Adrenal gland (tissue), 9 donors: ENCODE measurements at regions not wholly inside any gene's neighbourhood (a gene's known extent, or its start where the extent isn't known, plus 50 kb on each side); places are given as distances from the start of the nearest gene placed in this dataset.

Source experiments
- DNase-seq, 7 donors: peaks; one replicate each; pipeline ENCODE4 v3.0.0-alpha.2; 2019 to 2020
- H3K27ac ChIP-seq, 5 donors: fragments of 200-600 bp; sonication (generic) in 4 of 5; 1 replicate in 3 of 5; 2 replicates in 2 of 5; pipeline versions ENCODE4 v1.5.1 to v1.8.0; 2016 to 2020; ENCODE audit warnings: mild to moderate bottlenecking in 1 of 5
- H3K27me3 ChIP-seq: fragments of 200-600 bp; 2 replicates; pipeline ENCODE4 v1.8.0; 2021
- H3K36me3 ChIP-seq, 2 donors: fragments of 200-600 bp; replicated peaks in 1 of 2; 1 replicate in 1 of 2; 2 replicates in 1 of 2; pipeline versions ENCODE4 v1.5.1 to v1.8.0; 2018 to 2022
- H3K4me1 ChIP-seq, 2 donors: fragments of 200-600 bp; replicated peaks in 1 of 2; 1 replicate in 1 of 2; 2 replicates in 1 of 2; pipeline versions ENCODE4 v1.5.1 to v1.8.0; 2018 to 2021
- H3K4me3 ChIP-seq, 4 donors: fragments of 200-600 bp; sonication (generic) in 3 of 4; one replicate each; pipeline ENCODE4 v1.5.1; 2016 to 2018
- H3K9me3 ChIP-seq, 3 donors: fragments of 200-600 bp; sonication (generic) in 1 of 3; replicated peaks in 1 of 3; 1 replicate in 2 of 3; 2 replicates in 1 of 3; pipeline versions ENCODE4 v1.5.1 to v1.8.0; 2016 to 2021
- CTCF ChIP-seq, 6 experiments: fragments of 450-650 bp in 4 of 6; fragments of 200-600 bp in 2 of 6; sonication (generic) in 1 of 6; IDR thresholded peaks; 1 replicate in 5 of 6; 2 replicates in 1 of 6; pipeline versions ENCODE4 v1.5.1 to v1.8.0; 2016 to 2021; ENCODE audit warnings: antibody characterized with exemption in 6 of 6, mild to moderate bottlenecking in 2 of 6, moderate library complexity in 1 of 6
- POLR2A ChIP-seq, 2 donors: fragments of 450-650 bp; IDR thresholded peaks; one replicate each; pipeline ENCODE4 v1.6.1; 2017; ENCODE audit warnings: antibody characterized with exemption in 2 of 2, mild to moderate bottlenecking in 2 of 2, moderate library complexity in 1 of 2
- WGBS, 4 donors: extraction: QIAGEN DNeasy Blood & Tissue Kit in 2 of 4; methylation state at CpG; one replicate each; pipeline versions ENCODE4 v1.1.5 to v1.1.7; 2013 to 2017; 5-methylcytosine and 5-hydroxymethylcytosine counted together
- intact Hi-C, 2 donors: fragments of 100-400 bp; cut with DNase I; formaldehyde crosslinking; loops; one replicate each; pipeline versions ENCODE4 v1.14.1 to v1.15.0; 2022 to 2023
- donor health status: healthy with polysubstance abuse.
- donor health status: Bipolar disorder and iron deficiency.
- donor health status: DM: yes; HTN: yes; CAD: no.
- donor health status: DM: no; HTN: no; CAD: no.
- donor health status: DM: no; HTN: no; CAD: no.

- intact Hi-C loops = no loop called here
- Histone ChIP-seq H3K27ac (no peak overlapping the region), H3K9me3 (no peaks in the 10 kb centered on the region), H3K27me3 (peaks cover 5% of the 10 kb centered on the region), H3K4me3 (no peak overlapping the region), H3K36me3 (no peaks in the 10 kb centered on the region), H3K4me1 (no peaks in the 10 kb centered on the region)
- 63 to 87% (median 83%) methylated on average over 2 to 4 of the region's 4 CpGs for WGBS, 4 donors
- no peak for DNase-seq
- no peak for TF ChIP-seq POLR2A (IDR thresholded peaks at IDR 0.05)
- no peak for TF ChIP-seq CTCF (IDR thresholded peaks at IDR 0.05)
Observed at GRCh38 chr5:135715267-135716055, 119.0 kb upstream of the SLC25A48 start.

- WGBS, 4 donors = 72 to 79% (median 76%) methylated on average over 6 to 10 of the region's 10 CpGs
- Histone ChIP-seq H3K4me3 (no peak overlapping the region), H3K27me3 (peaks cover 5% of the 10 kb centered on the region), H3K9me3 (no peaks in the 10 kb centered on the region), H3K27ac (no peak overlapping the region), H3K4me1 (no peaks in the 10 kb centered on the region), H3K36me3 (no peaks in the 10 kb centered on the region)
- TF ChIP-seq POLR2A (IDR thresholded peaks at IDR 0.05) = no peak
- TF ChIP-seq CTCF (IDR thresholded peaks at IDR 0.05) = no peak
- DNase-seq = no peak
- intact Hi-C loops = no loop called here
Observed at GRCh38 chr5:135714126-135714894, 120.2 kb upstream of the SLC25A48 start.

GRCh38 chr5:135713161-135713915 lies 121.1 kb upstream of the SLC25A48 start:
- Histone ChIP-seq H3K4me3 (no peak overlapping the region), H3K4me1 (no peaks in the 10 kb centered on the region), H3K9me3 (no peaks in the 10 kb centered on the region), H3K36me3 (no peaks in the 10 kb centered on the region), H3K27ac (no peak overlapping the region), H3K27me3 (peaks cover 5% of the 10 kb centered on the region)
- WGBS, 4 donors = 73 to 82% (median 80%) methylated on average over 9 to 11 of the region's 11 CpGs
- no peak for DNase-seq
- intact Hi-C loops = no loop called here
- TF ChIP-seq CTCF (IDR thresholded peaks at IDR 0.05) = no peak

GRCh38 chr5:135711911-135712310 lies 122.6 kb upstream of the SLC25A48 start:
- TF ChIP-seq POLR2A (IDR thresholded peaks at IDR 0.05) = no peak
- H3K9me3 ChIP-seq = no peaks in the 10 kb centered on the region
- H3K4me1 ChIP-seq = no peaks in the 10 kb centered on the region
- no peaks in the 10 kb centered on the region for H3K36me3 ChIP-seq
- intact Hi-C loops = no loop called here
- H3K27ac ChIP-seq = no peak overlapping the region
- 53 to 63% (median 56%) methylated on average over 6 of the region's 6 CpGs for WGBS, 4 donors
- no peak for DNase-seq
- H3K4me3 ChIP-seq = no peak overlapping the region
- peaks cover 5% of the 10 kb centered on the region for H3K27me3 ChIP-seq
